NCI-H226 (cell line): ENCODE measurements at regions not wholly inside any gene's neighbourhood (a gene's known extent, or its start where the extent isn't known, plus 50 kb on each side); places are given as distances from the start of the nearest gene placed in this dataset.
A peak's percentile ranks its signal among the peaks of the same experiment; 100 is the strongest.
"Not testable (repeated sequence)": the region's sequence is repeated elsewhere in the genome, so short reads cannot be mapped to it uniquely, and the experiment has no call there.

Experiments used
- DNase-seq: peaks from one replicate; pipeline ENCODE4 v3.0.0-alpha.2; 2015

GRCh38 chr3:81170298-81170697, 591.1 kb downstream of the GBE1 start:
- no peak for DNase-seq

- DNase-seq: no peak
Measured at GRCh38 chr3:81164806-81165205, 596.6 kb downstream of the GBE1 start.

- DNase-seq: no peak
Measured at GRCh38 chr3:81161851-81162250, 599.6 kb downstream of the GBE1 start.

GRCh38 chr3:81161100-81161499, 600.3 kb downstream of the GBE1 start:
- no peak for DNase-seq

- no peak for DNase-seq
Measured at GRCh38 chr3:81154611-81155143, 606.8 kb downstream of the GBE1 start.

GRCh38 chr3:81152156-81152555, 609.3 kb downstream of the GBE1 start:
- DNase-seq: peak; percentile 54

- no peak for DNase-seq
Measured at GRCh38 chr3:81132995-81133394, 628.5 kb downstream of the GBE1 start.

GRCh38 chr3:81105789-81106488, 655.5 kb downstream of the GBE1 start:
- DNase-seq: no peak

GRCh38 chr3:81105206-81105605, 656.2 kb downstream of the GBE1 start:
- peak; percentile 10 for DNase-seq

GRCh38 chr3:81097889-81098288, 663.6 kb downstream of the GBE1 start:
- DNase-seq: no peak

GRCh38 chr3:81095956-81096355, 665.5 kb downstream of the GBE1 start:
- DNase-seq: no peak

- no peak for DNase-seq
Measured at GRCh38 chr3:81094986-81095385, 666.5 kb downstream of the GBE1 start.

GRCh38 chr3:81087607-81088006, 673.8 kb downstream of the GBE1 start:
- no peak for DNase-seq

- DNase-seq: no peak
Measured at GRCh38 chr3:81086348-81086747, 675.1 kb downstream of the GBE1 start.

GRCh38 chr3:81080608-81081007, 680.8 kb downstream of the GBE1 start:
- DNase-seq: no peak

- no peak for DNase-seq
Measured at GRCh38 chr3:81072591-81072990, 688.9 kb downstream of the GBE1 start.

- no peak for DNase-seq
Measured at GRCh38 chr3:81068546-81068945, 692.9 kb downstream of the GBE1 start.

- peak; percentile 6 for DNase-seq
Measured at GRCh38 chr3:81063896-81064295, 697.5 kb downstream of the GBE1 start.

- DNase-seq: not testable (repeated sequence)
Measured at GRCh38 chr3:81051133-81051532, 710.3 kb downstream of the GBE1 start.

GRCh38 chr3:81048058-81048665, 713.3 kb downstream of the GBE1 start:
- DNase-seq: peak; percentile 54

- no peak for DNase-seq
Measured at GRCh38 chr3:81045976-81046375, 715.5 kb downstream of the GBE1 start.

GRCh38 chr3:81045246-81045645, 716.2 kb downstream of the GBE1 start:
- DNase-seq: no peak

GRCh38 chr3:81043660-81044199, 717.7 kb downstream of the GBE1 start:
- no peak for DNase-seq

GRCh38 chr3:81043009-81043408, 718.4 kb downstream of the GBE1 start:
- DNase-seq: no peak
